AG09309 (cell line): ENCODE measurements at regions not wholly inside any gene's neighbourhood (a gene's known extent, or its start where the extent isn't known, plus 50 kb on each side); places are given as distances from the start of the nearest gene placed in this dataset.
A peak's percentile ranks its signal among the peaks of the same experiment; 100 is the strongest.

Experiments
- DNase-seq: peaks from one replicate; pipeline ENCODE4 v3.0.0-alpha.2; 2010; ENCODE audit warnings: low read depth
- H3K4me3 ChIP-seq: 2 replicates; pipeline ENCODE4 v1.5.1; 2011; ENCODE audit warnings: mild to moderate bottlenecking, low read depth, low read length, moderate library complexity; ENCODE audit not compliant: control insufficient read depth
- TF ChIP-seq, protein P1 (sequence below): IDR thresholded peaks from 2 replicates; pipeline ENCODE4 v1.5.1; 2011; ENCODE audit warnings: mild to moderate bottlenecking, low read depth, low read length, inconsistent platforms; ENCODE audit not compliant: insufficient read depth, control insufficient read depth; ENCODE audit errors: missing control alignments

DNA sequence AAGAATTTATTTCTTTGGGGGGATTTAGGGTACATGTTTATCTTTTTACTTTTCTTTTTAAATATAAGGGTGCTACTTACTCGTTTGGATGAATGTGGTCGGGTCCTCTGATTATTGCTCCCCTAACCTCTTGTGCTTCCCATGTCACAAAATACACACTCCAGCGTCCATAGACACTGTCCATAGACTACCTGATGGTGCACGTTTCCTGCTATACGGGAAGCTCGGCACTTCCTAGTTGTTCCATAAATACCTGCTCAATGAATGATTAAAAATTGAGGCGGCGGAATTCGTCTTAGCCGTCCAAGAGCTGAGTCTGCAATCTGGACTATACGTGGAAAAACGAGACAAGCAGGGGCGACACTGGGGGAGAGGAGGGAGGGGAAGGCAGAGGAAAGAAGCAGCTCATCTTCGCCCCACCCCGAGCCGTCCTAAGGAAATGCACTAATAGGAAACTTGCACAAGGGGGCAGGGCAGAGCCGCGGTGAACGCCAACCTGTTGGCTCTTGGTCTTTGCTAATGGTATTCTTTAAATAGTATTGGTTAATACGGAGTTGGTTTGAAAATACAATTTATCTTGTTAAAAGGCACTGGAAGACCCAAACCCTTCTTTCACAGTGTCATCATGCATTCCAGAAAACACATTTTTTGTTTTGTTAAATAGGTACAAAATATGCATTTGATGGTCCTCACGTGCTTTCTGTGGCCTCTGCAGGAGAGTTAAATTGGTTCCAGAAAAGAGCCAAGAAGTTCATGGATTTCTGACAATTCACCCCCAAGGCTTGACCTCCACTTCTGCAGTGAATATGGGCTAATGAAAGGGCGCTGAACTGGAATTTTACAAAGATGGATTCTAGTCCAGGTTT, 73.0 kb upstream of the KCTD1 start:
- no peak for DNase-seq
- TF ChIP-seq, protein P1, sequence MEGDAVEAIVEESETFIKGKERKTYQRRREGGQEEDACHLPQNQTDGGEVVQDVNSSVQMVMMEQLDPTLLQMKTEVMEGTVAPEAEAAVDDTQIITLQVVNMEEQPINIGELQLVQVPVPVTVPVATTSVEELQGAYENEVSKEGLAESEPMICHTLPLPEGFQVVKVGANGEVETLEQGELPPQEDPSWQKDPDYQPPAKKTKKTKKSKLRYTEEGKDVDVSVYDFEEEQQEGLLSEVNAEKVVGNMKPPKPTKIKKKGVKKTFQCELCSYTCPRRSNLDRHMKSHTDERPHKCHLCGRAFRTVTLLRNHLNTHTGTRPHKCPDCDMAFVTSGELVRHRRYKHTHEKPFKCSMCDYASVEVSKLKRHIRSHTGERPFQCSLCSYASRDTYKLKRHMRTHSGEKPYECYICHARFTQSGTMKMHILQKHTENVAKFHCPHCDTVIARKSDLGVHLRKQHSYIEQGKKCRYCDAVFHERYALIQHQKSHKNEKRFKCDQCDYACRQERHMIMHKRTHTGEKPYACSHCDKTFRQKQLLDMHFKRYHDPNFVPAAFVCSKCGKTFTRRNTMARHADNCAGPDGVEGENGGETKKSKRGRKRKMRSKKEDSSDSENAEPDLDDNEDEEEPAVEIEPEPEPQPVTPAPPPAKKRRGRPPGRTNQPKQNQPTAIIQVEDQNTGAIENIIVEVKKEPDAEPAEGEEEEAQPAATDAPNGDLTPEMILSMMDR: peak; percentile 40
- H3K4me3 ChIP-seq: no peak overlapping the region

- DNase-seq: no peak
- no peak overlapping the region for H3K4me3 ChIP-seq
- TF ChIP-seq, protein P1: no peak
Observed at GRCh38 chr18:26619350-26619749, 71.0 kb upstream of the KCTD1 start.

DNA sequence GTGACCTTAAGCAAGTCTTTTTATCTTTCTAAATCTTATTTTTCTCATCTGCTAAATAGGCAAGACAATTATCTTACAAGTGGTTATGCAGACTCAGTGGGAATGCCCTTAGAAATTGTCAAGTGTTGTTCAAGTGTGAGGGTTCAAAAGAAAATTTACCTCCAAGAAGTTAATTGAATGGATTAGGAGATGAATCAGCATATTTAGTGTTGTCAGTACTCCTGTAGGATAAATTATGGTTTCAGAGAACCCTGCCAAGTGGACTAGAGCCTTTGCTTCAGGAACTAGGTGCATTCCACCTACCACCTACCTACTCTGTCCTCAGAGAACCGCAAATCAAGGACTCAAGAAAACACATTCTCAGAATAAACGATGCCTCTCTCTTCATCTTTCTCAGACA, 69.8 kb upstream of the KCTD1 start:
- H3K4me3 ChIP-seq: no peak overlapping the region
- DNase-seq: no peak
- TF ChIP-seq, protein P1: no peak

- H3K4me3 ChIP-seq: no peak overlapping the region
- DNase-seq: peak; percentile 68
- TF ChIP-seq, protein P1: no peak
Observed at GRCh38 chr18:26617151-26617554, 68.8 kb upstream of the KCTD1 start.

DNA sequence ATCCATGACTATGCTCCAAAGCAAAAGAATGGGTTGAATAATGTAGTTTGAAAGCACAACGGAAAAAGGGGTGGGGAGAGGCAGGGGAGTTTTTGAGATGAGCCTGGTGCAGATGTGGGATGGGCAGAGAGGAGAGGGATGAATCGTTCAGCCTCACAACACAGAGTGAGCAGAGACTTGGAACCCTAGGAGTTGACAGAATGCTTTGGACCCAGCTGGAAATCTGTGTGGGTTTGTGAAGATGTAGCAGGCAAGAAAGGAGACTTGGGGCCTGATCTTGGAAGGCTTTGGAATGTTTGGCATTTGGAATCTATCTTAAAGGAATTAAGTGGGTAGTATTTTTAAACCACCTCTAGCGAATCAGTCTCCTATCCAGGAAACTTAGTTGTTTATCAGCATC, 66.0 kb upstream of the KCTD1 start:
- TF ChIP-seq, protein P1: no peak
- no peak overlapping the region for H3K4me3 ChIP-seq
- DNase-seq: no peak
